Skeletal muscle satellite cell (primary cell): ENCODE measurements at regions not wholly inside any gene's neighbourhood (a gene's known extent, or its start where the extent isn't known, plus 50 kb on each side); places are given as distances from the start of the nearest gene placed in this dataset.

Experiments
- H3K27me3 ChIP-seq: 2 replicates; pipeline ENCODE4 v1.7.0; 2013; ENCODE audit warnings: low read length; ENCODE audit not compliant: control insufficient read depth, insufficient read depth
- H3K36me3 ChIP-seq: 2 replicates; pipeline ENCODE4 v1.7.0; 2013; ENCODE audit warnings: mild to moderate bottlenecking, control low read depth, low read length; ENCODE audit not compliant: insufficient read depth
- H3K4me1 ChIP-seq: 2 replicates; pipeline ENCODE4 v1.7.0; 2013; ENCODE audit warnings: low read length; ENCODE audit not compliant: control insufficient read depth, insufficient read depth
- H3K4me2 ChIP-seq: 2 replicates; pipeline ENCODE4 v1.7.0; 2013; ENCODE audit warnings: mild to moderate bottlenecking, low read length
- H3K4me3 ChIP-seq: 2 replicates; pipeline ENCODE4 v1.7.0; 2013; ENCODE audit warnings: low read length
- H3K9ac ChIP-seq: 2 replicates; pipeline ENCODE4 v1.7.0; 2013; ENCODE audit warnings: mild to moderate bottlenecking, low read depth, low read length, moderate library complexity
- H3K9me3 ChIP-seq: replicated peaks from 2 replicates; pipeline ENCODE4 v1.7.0; 2013; ENCODE audit warnings: mild to moderate bottlenecking, control low read depth, low read length

- H3K36me3 ChIP-seq, result no peaks in the 10 kb centered on the region
- no peaks in the 10 kb centered on the region for H3K9me3 ChIP-seq
- H3K27me3 ChIP-seq, result no peaks in the 10 kb centered on the region
- no peak overlapping the region for H3K4me2 ChIP-seq
- H3K4me3 ChIP-seq, result no peak overlapping the region
- H3K4me1 ChIP-seq, result no peaks in the 10 kb centered on the region
- H3K9ac ChIP-seq, result no peak overlapping the region
Observed at GRCh38 chr13:91115776-91116175, 231.7 kb upstream of the MIR17HG start.

GRCh38 chr13:91117351-91117750, 230.1 kb upstream of the MIR17HG start:
- no peak overlapping the region for H3K9ac ChIP-seq
- H3K4me2 ChIP-seq, result no peak overlapping the region
- H3K4me1 ChIP-seq, result no peaks in the 10 kb centered on the region
- no peak overlapping the region for H3K4me3 ChIP-seq
- no peaks in the 10 kb centered on the region for H3K27me3 ChIP-seq
- H3K9me3 ChIP-seq, result no peaks in the 10 kb centered on the region
- no peaks in the 10 kb centered on the region for H3K36me3 ChIP-seq

GRCh38 chr13:91119643-91120042, 227.8 kb upstream of the MIR17HG start:
- Histone ChIP-seq H3K4me3 (no peak overlapping the region), H3K9ac (no peak overlapping the region), H3K27me3 (no peaks in the 10 kb centered on the region), H3K4me1 (no peaks in the 10 kb centered on the region), H3K9me3 (no peaks in the 10 kb centered on the region), H3K36me3 (no peaks in the 10 kb centered on the region), H3K4me2 (no peak overlapping the region)

- H3K9me3 ChIP-seq, result no peaks in the 10 kb centered on the region
- H3K9ac ChIP-seq, result no peak overlapping the region
- H3K4me1 ChIP-seq, result no peaks in the 10 kb centered on the region
- no peaks in the 10 kb centered on the region for H3K36me3 ChIP-seq
- no peak overlapping the region for H3K4me3 ChIP-seq
- H3K4me2 ChIP-seq, result no peak overlapping the region
- H3K27me3 ChIP-seq, result no peaks in the 10 kb centered on the region
Observed at GRCh38 chr13:91122766-91123165, 224.7 kb upstream of the MIR17HG start.

- Histone ChIP-seq H3K9ac (no peak overlapping the region), H3K9me3 (no peaks in the 10 kb centered on the region), H3K36me3 (no peaks in the 10 kb centered on the region), H3K4me3 (no peak overlapping the region), H3K27me3 (no peaks in the 10 kb centered on the region), H3K4me1 (no peaks in the 10 kb centered on the region), H3K4me2 (no peak overlapping the region)
Observed at GRCh38 chr13:91123456-91124127, 223.9 kb upstream of the MIR17HG start.

- Histone ChIP-seq H3K4me2 (no peak overlapping the region), H3K27me3 (no peaks in the 10 kb centered on the region), H3K4me1 (no peaks in the 10 kb centered on the region), H3K9ac (no peak overlapping the region), H3K4me3 (no peak overlapping the region), H3K36me3 (no peaks in the 10 kb centered on the region), H3K9me3 (no peaks in the 10 kb centered on the region)
Observed at GRCh38 chr13:91126806-91127205, 220.7 kb upstream of the MIR17HG start.

GRCh38 chr13:91127995-91128394, 219.5 kb upstream of the MIR17HG start:
- Histone ChIP-seq H3K4me2 (no peak overlapping the region), H3K4me1 (no peaks in the 10 kb centered on the region), H3K36me3 (no peaks in the 10 kb centered on the region), H3K9ac (no peak overlapping the region), H3K4me3 (no peak overlapping the region), H3K9me3 (no peaks in the 10 kb centered on the region), H3K27me3 (no peaks in the 10 kb centered on the region)

GRCh38 chr13:91132381-91132780, 215.1 kb upstream of the MIR17HG start:
- no peak overlapping the region for H3K4me2 ChIP-seq
- H3K9me3 ChIP-seq, result no peaks in the 10 kb centered on the region
- H3K27me3 ChIP-seq, result no peaks in the 10 kb centered on the region
- H3K4me3 ChIP-seq, result no peak overlapping the region
- H3K4me1 ChIP-seq, result no peaks in the 10 kb centered on the region
- no peak overlapping the region for H3K9ac ChIP-seq
- no peaks in the 10 kb centered on the region for H3K36me3 ChIP-seq

GRCh38 chr13:91132786-91133185, 214.7 kb upstream of the MIR17HG start:
- H3K36me3 ChIP-seq, result no peaks in the 10 kb centered on the region
- no peak overlapping the region for H3K4me3 ChIP-seq
- no peaks in the 10 kb centered on the region for H3K4me1 ChIP-seq
- H3K9me3 ChIP-seq, result no peaks in the 10 kb centered on the region
- no peaks in the 10 kb centered on the region for H3K27me3 ChIP-seq
- H3K4me2 ChIP-seq, result no peak overlapping the region
- no peak overlapping the region for H3K9ac ChIP-seq

- H3K27me3 ChIP-seq, result no peaks in the 10 kb centered on the region
- no peaks in the 10 kb centered on the region for H3K36me3 ChIP-seq
- no peaks in the 10 kb centered on the region for H3K4me1 ChIP-seq
- H3K4me3 ChIP-seq, result no peak overlapping the region
- H3K9ac ChIP-seq, result no peak overlapping the region
- no peak overlapping the region for H3K4me2 ChIP-seq
- H3K9me3 ChIP-seq, result no peaks in the 10 kb centered on the region
Observed at GRCh38 chr13:91133941-91134802, 213.3 kb upstream of the MIR17HG start.

GRCh38 chr13:91134803-91135184, 212.7 kb upstream of the MIR17HG start:
- Histone ChIP-seq H3K4me2 (no peak overlapping the region), H3K36me3 (no peaks in the 10 kb centered on the region), H3K9me3 (no peaks in the 10 kb centered on the region), H3K27me3 (peaks cover 4% of the 10 kb centered on the region), H3K9ac (no peak overlapping the region), H3K4me3 (no peak overlapping the region), H3K4me1 (no peaks in the 10 kb centered on the region)

- Histone ChIP-seq H3K4me3 (no peak overlapping the region), H3K36me3 (no peaks in the 10 kb centered on the region), H3K4me2 (no peak overlapping the region), H3K9me3 (no peaks in the 10 kb centered on the region), H3K4me1 (no peaks in the 10 kb centered on the region), H3K27me3 (peaks cover 4% of the 10 kb centered on the region), H3K9ac (no peak overlapping the region)
Observed at GRCh38 chr13:91135376-91135775, 212.1 kb upstream of the MIR17HG start.
